Upper lobe of left lung (tissue), 4 donors: ENCODE measurements at regions not wholly inside any gene's neighbourhood (a gene's known extent, or its start where the extent isn't known, plus 50 kb on each side); places are given as distances from the start of the nearest gene placed in this dataset.

Source experiments
- CTCF ChIP-seq, 6 experiments: fragments of 450-650 bp in 4 of 6; fragments of 200-600 bp in 2 of 6; sonication (generic) in 2 of 6; IDR thresholded peaks; one replicate each; pipeline ENCODE4 v1.5.1; 2016 to 2019; ENCODE audit warnings: antibody characterized with exemption in 6 of 6
- EP300 ChIP-seq, 4 donors: sonication (generic); formaldehyde crosslinking; IDR thresholded peaks; one replicate each; pipeline ENCODE4 v1.5.1; 2017; ENCODE audit warnings: antibody characterized with exemption in 4 of 4, control low read depth in 2 of 4
- POLR2A ChIP-seq, 4 donors: fragments of 450-650 bp; IDR thresholded peaks; one replicate each; pipeline ENCODE4 v1.5.1; 2016 to 2017; ENCODE audit warnings: antibody characterized with exemption in 4 of 4, mild to moderate bottlenecking in 2 of 4

GRCh38 chr12:34286934-34287333 lies 264.6 kb downstream of the ALG10 start:
- TF ChIP-seq CTCF (IDR thresholded peaks at IDR 0.05): no peak
- TF ChIP-seq POLR2A (IDR thresholded peaks at IDR 0.05): no peak
- TF ChIP-seq EP300 (IDR thresholded peaks at IDR 0.05): no peak
